SK-N-SH (cell line): ENCODE measurements at regions not wholly inside any gene's neighbourhood (a gene's known extent, or its start where the extent isn't known, plus 50 kb on each side); places are given as distances from the start of the nearest gene placed in this dataset.

Source experiments
- CTCF ChIP-seq: fragments of 200-600 bp; sonication (generic); IDR thresholded peaks from 2 replicates; pipeline ENCODE4 v1.6.1; 2017; ENCODE audit warnings: antibody characterized with exemption, mild to moderate bottlenecking, moderate library complexity
- EP300 ChIP-seq, 2 experiments: IDR thresholded peaks; 2 replicates each; pipeline versions ENCODE4 v1.4.0 to v1.6.1; 2012; ENCODE audit warnings: borderline replicate concordance in 1 of 2, low read depth in 1 of 2, low read length in 1 of 2
- FOXJ3 ChIP-seq: sonication (generic); formaldehyde crosslinking; IDR thresholded peaks from 2 replicates; pipeline ENCODE4 v1.5.1; 2020; ENCODE audit warnings: mild to moderate bottlenecking, missing genetic modification reagents
- MEF2A ChIP-seq: IDR thresholded peaks from 2 replicates; pipeline ENCODE4 v1.4.0; 2012; ENCODE audit warnings: low read depth, borderline replicate concordance
- MXI1 ChIP-seq: IDR thresholded peaks from 2 replicates; pipeline ENCODE4 v1.6.1; 2012; ENCODE audit warnings: mild to moderate bottlenecking, low read depth, low read length, improper control_type of control experiment
- REST ChIP-seq: IDR thresholded peaks from 2 replicates; pipeline ENCODE4 v1.6.1; 2012; ENCODE audit warnings: mild to moderate bottlenecking, low read depth, low read length, moderate library complexity
- RFX5 ChIP-seq: IDR thresholded peaks from 2 replicates; pipeline ENCODE4 v1.6.1; 2012; ENCODE audit warnings: mild to moderate bottlenecking, improper control_type of control experiment, low read length
- SMC3 ChIP-seq: IDR thresholded peaks from 2 replicates; pipeline ENCODE4 v1.6.1; 2012; ENCODE audit warnings: low read depth, low read length, improper control_type of control experiment
- TAF1 ChIP-seq: IDR thresholded peaks from 2 replicates; pipeline ENCODE4 v1.6.1; 2012; ENCODE audit warnings: low read depth, mild to moderate bottlenecking, low read length, moderate library complexity, borderline replicate concordance
- YY1 ChIP-seq: IDR thresholded peaks from 2 replicates; pipeline ENCODE4 v1.4.0; 2012; ENCODE audit warnings: low read depth, mild to moderate bottlenecking
- ZBTB33 ChIP-seq: IDR thresholded peaks from 2 replicates; pipeline ENCODE4 v1.4.0; 2012; ENCODE audit warnings: low read depth, borderline replicate concordance

- TF ChIP-seq CTCF, result no peak
- no peak for TF ChIP-seq FOXJ3
- TF ChIP-seq TAF1, result no peak
- no peak for TF ChIP-seq SMC3
- TF ChIP-seq MXI1, result no peak
- TF ChIP-seq EP300 (IDR thresholded peaks at IDR 0.05; ENCODE audit: borderline replicate concordance in 1 of 2, low read depth in 1 of 2, low read length in 1 of 2), result no peak
- TF ChIP-seq RFX5, result no peak
- no peak for TF ChIP-seq MEF2A
- TF ChIP-seq ZBTB33, result no peak
- no peak for TF ChIP-seq REST
- TF ChIP-seq YY1, result no peak
Observed at GRCh38 chr2:189267491-189267890, 87.9 kb upstream of the COL5A2 start.
